SK-N-SH treated with all-trans-retinoic acid at 6 μM for 48 hours (cell line): ENCODE measurements at regions not wholly inside any gene's neighbourhood (a gene's known extent, or its start where the extent isn't known, plus 50 kb on each side); places are given as distances from the start of the nearest gene placed in this dataset.

Experiments
- ARNTL ChIP-seq: fragments of 450-650 bp; formaldehyde crosslinking; IDR thresholded peaks from 2 replicates; pipeline ENCODE4 v1.5.0; 2020; ENCODE audit warnings: low read depth, mild to moderate bottlenecking, moderate library complexity, borderline replicate concordance
- BACH2 ChIP-seq: fragments of 250-450 bp; sonication (Bioruptor Pico); IDR thresholded peaks from 2 replicates; pipeline ENCODE4 v1.9.0; 2021; ENCODE audit warnings: mild to moderate bottlenecking, borderline replicate concordance
- CREB5 ChIP-seq: fragments of 250-450 bp; sonication (Bioruptor Pico); IDR thresholded peaks from 2 replicates; pipeline ENCODE4 v1.5.1; 2020; ENCODE audit warnings: low read depth, mild to moderate bottlenecking, moderate library complexity
- OSR1 ChIP-seq: fragments of 250-450 bp; sonication (Bioruptor Pico); IDR thresholded peaks from 2 replicates; pipeline ENCODE4 v1.8.0; 2022; ENCODE audit warnings: moderate library complexity, mild to moderate bottlenecking, inconsistent platforms
- PATZ1 ChIP-seq: fragments of 250-450 bp; sonication (Bioruptor Pico); IDR thresholded peaks from 2 replicates; pipeline ENCODE4 v1.8.0; 2020; ENCODE audit warnings: mild to moderate bottlenecking, moderate library complexity, borderline replicate concordance
- POU6F1 ChIP-seq: fragments of 250-450 bp; sonication (Bioruptor Pico); IDR thresholded peaks from 2 replicates; pipeline ENCODE4 v1.8.0; 2021; ENCODE audit warnings: low read depth, mild to moderate bottlenecking, moderate library complexity, borderline replicate concordance
- PPARA ChIP-seq: fragments of 250-450 bp; sonication (Bioruptor Pico); IDR thresholded peaks from 2 replicates; pipeline ENCODE4 v1.5.0; 2020; ENCODE audit warnings: mild to moderate bottlenecking, borderline replicate concordance
- SNAI2 ChIP-seq: fragments of 250-450 bp; sonication (Bioruptor Pico); IDR thresholded peaks from 2 replicates; pipeline ENCODE4 v1.5.0; 2020; ENCODE audit warnings: mild to moderate bottlenecking, moderate library complexity
- TCF4 ChIP-seq: fragments of 250-450 bp; sonication (Bioruptor Pico); IDR thresholded peaks from 2 replicates; pipeline ENCODE4 v1.8.0; 2021; ENCODE audit warnings: mild to moderate bottlenecking, moderate library complexity, borderline replicate concordance
- ZC3H10 ChIP-seq: fragments of 250-450 bp; sonication (Bioruptor Pico); IDR thresholded peaks from 2 replicates; pipeline ENCODE4 v1.5.1; 2021; ENCODE audit warnings: mild to moderate bottlenecking, moderate library complexity
- ZFP3 ChIP-seq: fragments of 250-450 bp; sonication (Bioruptor Pico); IDR thresholded peaks from 2 replicates; pipeline ENCODE4 v1.5.0; 2020; ENCODE audit warnings: mild to moderate bottlenecking, moderate library complexity
- ZNF70 ChIP-seq: fragments of 450-650 bp; formaldehyde crosslinking; IDR thresholded peaks from 2 replicates; pipeline ENCODE4 v1.5.0; 2020; ENCODE audit warnings: mild to moderate bottlenecking, moderate library complexity
- ZNF8 ChIP-seq: fragments of 450-650 bp; formaldehyde crosslinking; IDR thresholded peaks from 2 replicates; pipeline ENCODE4 v1.5.0; 2020; ENCODE audit warnings: mild to moderate bottlenecking, moderate library complexity

- TF ChIP-seq POU6F1 (CRISPR knock-in tag) (no peak), ZFP3 (CRISPR knock-in tag) (no peak), PPARA (no peak), ZNF8 (CRISPR knock-in tag) (no peak), OSR1 (no peak), CREB5 (CRISPR knock-in tag) (no peak), ARNTL (no peak), ZNF70 (CRISPR knock-in tag) (no peak), ZC3H10 (CRISPR knock-in tag) (no peak), SNAI2 (CRISPR knock-in tag) (no peak), PATZ1 (no peak), TCF4 (no peak), BACH2 (no peak)
Measured at GRCh38 chr2:240286596-240286995, 146.1 kb upstream of the OTOS start.
